Muscle of leg (tissue), 3 donors: ENCODE measurements at regions not wholly inside any gene's neighbourhood (a gene's known extent, or its start where the extent isn't known, plus 50 kb on each side); places are given as distances from the start of the nearest gene placed in this dataset.

Source experiments
- DNase-seq: peaks from one replicate; pipeline ENCODE4 v3.0.0; 2013
- H3K27ac ChIP-seq: one replicate; pipeline ENCODE4 v1.5.1; 2013; ENCODE audit warnings: mild to moderate bottlenecking, low read length, control low read depth
- H3K27me3 ChIP-seq: one replicate; pipeline ENCODE4 v1.6.1; 2013; ENCODE audit warnings: low read length; ENCODE audit not compliant: control insufficient read depth, insufficient read depth
- H3K36me3 ChIP-seq: one replicate; pipeline ENCODE4 v1.6.1; 2013; ENCODE audit warnings: low read length; ENCODE audit not compliant: control insufficient read depth, insufficient read depth
- H3K4me1 ChIP-seq: one replicate; pipeline ENCODE4 v1.6.1; 2013; ENCODE audit warnings: low read length; ENCODE audit not compliant: control insufficient read depth, insufficient read depth
- H3K4me3 ChIP-seq: one replicate; pipeline ENCODE4 v1.5.1; 2013; ENCODE audit warnings: low read length, control low read depth
- H3K9me3 ChIP-seq: replicated peaks from 2 replicates; pipeline ENCODE4 v1.6.1; 2013; ENCODE audit warnings: low read depth, low read length; ENCODE audit not compliant: control insufficient read depth
- WGBS: methylation state at CpG from one replicate; pipeline ENCODE4 v1.1.5; 2013; ENCODE audit warnings: missing lambda C conversion rate; ENCODE audit not compliant: insufficient coverage; 5-methylcytosine and 5-hydroxymethylcytosine counted together

DNA sequence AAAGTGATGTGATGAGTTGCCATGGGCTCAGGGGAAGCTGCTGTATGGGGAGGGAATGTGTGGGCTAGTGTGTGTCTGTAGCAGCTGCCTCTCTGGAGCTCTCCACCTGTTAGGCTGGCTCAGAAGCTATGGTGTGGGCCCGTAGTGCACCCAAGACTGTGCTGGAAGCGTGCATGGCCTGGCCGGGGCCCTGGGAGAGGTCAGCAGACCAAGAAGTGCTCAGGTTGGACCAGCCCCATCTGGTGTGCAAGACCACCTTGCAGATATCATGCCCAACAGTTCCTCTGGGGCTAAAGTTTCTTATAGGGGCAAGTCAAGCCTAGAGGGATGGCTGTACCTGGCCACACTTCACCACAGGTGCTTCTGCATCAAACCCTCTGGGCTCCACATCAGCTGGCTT, 274.4 kb upstream of the CCDC179 start:
- 87% methylated on average over 3 of the region's 3 CpGs for WGBS
- H3K27ac ChIP-seq: no peak overlapping the region
- DNase-seq: no peak
- H3K4me3 ChIP-seq: no peak overlapping the region
- H3K36me3 ChIP-seq: no peaks in the 10 kb centered on the region
- H3K4me1 ChIP-seq: no peaks in the 10 kb centered on the region
- no peaks in the 10 kb centered on the region for H3K27me3 ChIP-seq
- H3K9me3 ChIP-seq: no peaks in the 10 kb centered on the region

DNA sequence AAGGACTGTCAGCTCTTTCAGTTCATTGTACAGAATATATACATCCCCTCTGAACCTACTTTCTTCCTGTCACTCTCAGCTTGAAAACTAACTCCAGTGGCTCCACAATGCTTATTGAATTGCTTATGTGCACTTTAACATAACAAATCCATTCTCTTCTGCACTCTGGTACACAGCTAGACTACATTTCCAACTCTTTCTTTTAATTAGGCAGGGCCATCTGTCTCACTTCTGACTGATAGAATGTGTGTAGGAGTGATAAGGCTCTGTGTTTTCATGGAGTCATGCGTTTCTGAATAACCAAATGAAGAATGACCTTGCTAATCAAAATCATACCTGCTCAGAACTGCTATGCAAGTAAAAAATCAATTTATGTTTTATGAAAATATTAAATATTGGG, 278.5 kb upstream of the CCDC179 start:
- Histone ChIP-seq H3K27me3 (no peaks in the 10 kb centered on the region), H3K4me1 (no peaks in the 10 kb centered on the region), H3K4me3 (no peak overlapping the region), H3K9me3 (no peaks in the 10 kb centered on the region), H3K27ac (no peak overlapping the region), H3K36me3 (no peaks in the 10 kb centered on the region)
- no CpG with 5 or more reads among the region's 1 CpG for WGBS
- no peak for DNase-seq

DNA sequence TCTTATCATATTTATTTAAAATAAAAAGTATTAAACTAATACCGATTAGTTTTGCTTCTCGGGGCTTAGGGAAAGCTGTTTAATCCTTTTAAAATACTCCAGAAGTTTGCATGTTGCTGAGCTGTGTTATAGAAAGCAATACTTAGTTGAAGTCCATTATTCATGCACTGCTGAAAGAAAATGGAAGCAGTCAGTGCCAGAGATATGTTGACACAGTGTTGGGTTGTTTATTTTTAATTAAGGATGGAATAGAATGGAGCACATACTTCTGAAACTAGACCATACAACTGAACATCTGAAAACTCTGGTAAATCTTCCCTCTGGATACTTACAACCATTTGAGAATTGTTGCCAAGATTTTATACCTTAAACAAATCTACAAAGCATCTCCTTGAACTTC, 282.7 kb upstream of the CCDC179 start:
- Histone ChIP-seq H3K4me3 (no peak overlapping the region), H3K36me3 (no peaks in the 10 kb centered on the region), H3K4me1 (no peaks in the 10 kb centered on the region), H3K27me3 (no peaks in the 10 kb centered on the region), H3K9me3 (no peaks in the 10 kb centered on the region), H3K27ac (no peak overlapping the region)
- DNase-seq: no peak
- no CpG with 5 or more reads among the region's 2 CpGs for WGBS

DNA sequence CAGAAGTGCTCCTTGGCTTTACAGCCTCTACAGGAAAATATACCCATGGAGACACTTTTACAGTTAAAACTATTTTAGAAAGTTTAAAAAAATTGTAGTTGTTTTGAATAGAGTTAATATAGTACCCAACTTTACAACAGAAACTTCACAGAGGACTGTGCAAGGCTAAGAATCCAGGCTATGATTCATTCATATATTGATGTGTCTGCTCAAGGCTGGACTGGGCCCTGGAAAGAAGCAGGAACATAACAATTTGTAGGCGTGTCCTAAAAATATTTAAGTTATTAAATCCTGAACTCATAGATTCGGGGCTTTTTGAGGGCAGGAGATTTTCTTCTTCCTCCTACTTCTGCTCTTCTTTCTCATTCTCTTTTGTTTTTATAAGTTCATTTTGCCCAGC, 291.5 kb upstream of the CCDC179 start:
- Histone ChIP-seq H3K36me3 (no peaks in the 10 kb centered on the region), H3K4me1 (no peaks in the 10 kb centered on the region), H3K27me3 (no peaks in the 10 kb centered on the region), H3K4me3 (no peak overlapping the region), H3K27ac (no peak overlapping the region), H3K9me3 (no peaks in the 10 kb centered on the region)
- WGBS: no CpG with 5 or more reads among the region's 2 CpGs
- DNase-seq: no peak

DNA sequence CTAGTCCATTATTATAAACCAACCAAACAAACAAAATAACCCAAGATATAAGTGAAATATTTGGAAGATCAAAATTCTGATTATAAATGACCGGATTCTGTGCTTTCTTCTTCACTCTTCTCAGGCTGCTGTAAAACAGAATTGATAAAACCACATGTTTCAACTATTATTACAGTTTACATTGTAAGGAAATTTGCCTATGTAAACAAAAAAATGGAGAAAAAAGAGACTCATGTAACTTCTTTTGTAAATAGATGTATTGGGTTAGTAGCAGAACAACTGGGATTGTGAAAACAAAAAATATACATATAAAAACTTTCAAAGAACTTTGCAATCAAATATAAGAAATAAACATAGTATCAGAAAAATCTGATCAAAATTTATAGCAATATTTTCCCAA, 295.2 kb upstream of the CCDC179 start:
- Histone ChIP-seq H3K4me3 (no peak overlapping the region), H3K9me3 (no peaks in the 10 kb centered on the region), H3K27ac (no peak overlapping the region), H3K4me1 (no peaks in the 10 kb centered on the region), H3K36me3 (no peaks in the 10 kb centered on the region), H3K27me3 (no peaks in the 10 kb centered on the region)
- no CpG with 5 or more reads among the region's 1 CpG for WGBS
- no peak for DNase-seq

DNA sequence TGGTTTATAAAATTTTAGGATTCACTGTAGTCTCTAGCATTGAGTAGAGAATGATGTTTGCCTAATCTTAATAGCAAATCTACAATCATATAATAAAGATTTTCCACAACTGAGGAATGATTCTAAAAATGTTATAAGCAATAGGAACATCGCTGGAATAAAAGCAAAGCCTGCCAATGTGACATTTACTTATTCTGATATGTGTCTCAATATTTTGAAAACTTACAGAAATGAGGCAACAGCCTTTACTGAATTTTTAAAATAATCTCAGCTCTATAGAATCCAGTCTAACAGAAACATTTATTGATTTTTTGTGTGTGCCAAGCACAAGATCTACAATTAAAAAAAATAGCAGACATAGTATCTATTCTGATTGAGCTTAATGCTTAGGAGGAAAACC, 303.7 kb upstream of the CCDC179 start:
- H3K27ac ChIP-seq: no peak overlapping the region
- no peaks in the 10 kb centered on the region for H3K4me1 ChIP-seq
- DNase-seq: no peak
- no peaks in the 10 kb centered on the region for H3K36me3 ChIP-seq
- H3K9me3 ChIP-seq: no peaks in the 10 kb centered on the region
- no peak overlapping the region for H3K4me3 ChIP-seq
- no CpG with 5 or more reads among the region's 1 CpG for WGBS
- no peaks in the 10 kb centered on the region for H3K27me3 ChIP-seq

DNA sequence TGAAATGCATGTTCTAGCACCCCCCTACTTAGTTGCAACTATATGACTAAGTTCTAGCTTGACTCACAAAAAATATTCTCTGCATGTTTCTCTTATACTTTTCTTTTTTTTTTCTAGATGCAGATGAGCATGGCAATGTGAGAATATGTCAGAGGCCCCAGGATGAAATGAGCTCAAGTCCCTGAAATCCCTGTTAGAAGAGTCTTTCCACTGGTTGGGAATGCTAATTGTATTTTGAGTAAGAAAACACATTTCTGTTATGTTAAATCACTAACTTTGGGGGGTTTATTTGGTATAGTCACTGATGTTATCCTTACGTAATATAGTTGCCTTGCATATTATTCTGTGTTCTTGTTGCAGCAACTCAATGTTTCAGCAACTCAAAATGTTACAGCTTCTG, 306.1 kb upstream of the CCDC179 start:
- H3K9me3 ChIP-seq: no peaks in the 10 kb centered on the region
- DNase-seq: no peak
- no peaks in the 10 kb centered on the region for H3K27me3 ChIP-seq
- WGBS: no CpG with 5 or more reads among the region's 1 CpG
- H3K36me3 ChIP-seq: no peaks in the 10 kb centered on the region
- H3K4me3 ChIP-seq: no peak overlapping the region
- H3K27ac ChIP-seq: no peak overlapping the region
- no peaks in the 10 kb centered on the region for H3K4me1 ChIP-seq

DNA sequence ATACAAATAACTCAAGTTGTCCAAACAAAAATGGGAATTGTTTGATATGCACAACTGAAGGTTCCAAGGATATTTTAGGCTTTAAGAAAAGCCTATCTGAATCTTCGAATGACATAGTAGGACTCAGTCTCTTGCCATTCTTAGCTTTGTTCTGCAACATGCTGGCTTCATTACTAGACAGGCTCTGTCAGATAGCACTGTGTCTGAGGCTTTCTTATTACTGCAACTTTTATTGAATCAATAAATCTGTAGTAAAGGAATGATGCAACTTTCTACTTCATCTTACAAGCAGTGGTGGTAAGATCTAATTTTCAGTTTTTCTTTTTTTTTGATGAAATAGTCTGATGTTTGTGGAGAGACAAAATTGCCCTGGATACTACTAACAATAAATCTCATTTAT, 319.3 kb upstream of the CCDC179 start:
- WGBS: 80% methylated on average over 1 of the region's 1 CpG
- Histone ChIP-seq H3K36me3 (no peaks in the 10 kb centered on the region), H3K4me1 (no peaks in the 10 kb centered on the region), H3K27me3 (no peaks in the 10 kb centered on the region), H3K27ac (no peak overlapping the region), H3K9me3 (peaks cover 2% of the 10 kb centered on the region), H3K4me3 (no peak overlapping the region)
- no peak for DNase-seq

DNA sequence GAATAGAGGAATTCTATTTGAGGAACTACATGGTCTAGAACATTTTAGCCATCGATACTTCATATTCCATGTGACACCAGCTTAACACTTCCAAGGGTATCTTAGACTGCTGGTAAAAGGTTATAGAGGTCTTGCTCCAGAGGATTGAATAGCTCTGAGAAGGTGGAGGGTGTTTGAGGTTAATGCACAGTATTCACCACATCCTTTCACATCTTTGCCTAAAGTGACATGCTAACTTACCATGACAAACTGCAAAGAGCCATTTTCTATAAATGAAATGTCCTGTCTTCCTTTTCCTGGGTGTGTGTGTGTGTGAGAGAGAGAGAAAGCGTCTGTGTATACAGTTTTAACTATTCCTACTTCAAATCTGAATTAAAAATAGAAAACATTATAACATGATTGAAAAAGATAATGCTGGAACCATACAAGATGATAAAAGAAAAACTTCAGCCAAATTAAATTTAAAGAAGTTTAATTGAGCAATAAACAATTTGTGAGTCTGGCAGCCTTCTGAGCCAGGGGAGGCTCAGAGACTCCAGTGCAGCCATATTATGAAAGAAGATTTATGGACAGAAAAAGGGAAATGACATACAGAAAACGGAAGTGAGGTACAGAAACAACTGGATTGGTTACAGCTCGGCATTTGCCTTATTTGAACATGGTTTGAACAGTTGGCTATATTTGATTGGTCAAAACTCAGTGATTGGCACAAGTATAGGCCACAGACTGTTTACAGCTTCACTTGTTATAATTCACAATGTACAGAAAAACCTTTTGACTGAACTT, 320.9 kb upstream of the CCDC179 start:
- Histone ChIP-seq H3K27me3 (no peaks in the 10 kb centered on the region), H3K9me3 (no peaks in the 10 kb centered on the region), H3K36me3 (no peaks in the 10 kb centered on the region), H3K27ac (no peak overlapping the region), H3K4me3 (no peak overlapping the region), H3K4me1 (no peaks in the 10 kb centered on the region)
- 40% methylated on average over 1 of the region's 4 CpGs for WGBS
- DNase-seq: no peak

DNA sequence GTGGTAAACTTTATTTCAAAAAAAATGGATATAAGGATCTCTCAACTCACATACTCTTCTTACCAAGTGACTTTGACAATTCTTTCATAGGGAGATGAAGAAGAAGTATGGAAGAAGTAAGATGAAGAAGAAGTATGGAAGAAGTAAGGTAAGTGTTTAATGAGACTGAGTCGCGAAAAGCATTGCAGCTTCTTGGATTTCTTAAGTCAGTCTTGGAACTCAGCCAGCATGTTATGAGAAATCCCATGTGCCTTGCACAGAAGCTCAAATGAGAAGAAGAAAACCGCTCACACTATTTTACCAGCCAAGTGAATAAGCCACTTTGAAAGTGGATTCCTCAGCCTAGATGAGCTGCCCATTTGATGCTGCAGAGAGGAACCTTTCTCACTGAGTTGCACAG, 332.0 kb upstream of the CCDC179 start:
- 40% methylated on average over 2 of the region's 3 CpGs for WGBS
- Histone ChIP-seq H3K27ac (no peak overlapping the region), H3K4me3 (no peak overlapping the region), H3K4me1 (no peaks in the 10 kb centered on the region), H3K27me3 (no peaks in the 10 kb centered on the region), H3K36me3 (no peaks in the 10 kb centered on the region), H3K9me3 (no peaks in the 10 kb centered on the region)
- no peak for DNase-seq
